ENCODE measurements at regions not wholly inside any gene's neighbourhood (a gene's known extent, or its start where the extent isn't known, plus 50 kb on each side); places are given as distances from the start of the nearest gene placed in this dataset.
"Not testable (repeated sequence)": the region's sequence is repeated elsewhere in the genome, so short reads cannot be mapped to it uniquely, and the experiment has no call there.

DNA sequence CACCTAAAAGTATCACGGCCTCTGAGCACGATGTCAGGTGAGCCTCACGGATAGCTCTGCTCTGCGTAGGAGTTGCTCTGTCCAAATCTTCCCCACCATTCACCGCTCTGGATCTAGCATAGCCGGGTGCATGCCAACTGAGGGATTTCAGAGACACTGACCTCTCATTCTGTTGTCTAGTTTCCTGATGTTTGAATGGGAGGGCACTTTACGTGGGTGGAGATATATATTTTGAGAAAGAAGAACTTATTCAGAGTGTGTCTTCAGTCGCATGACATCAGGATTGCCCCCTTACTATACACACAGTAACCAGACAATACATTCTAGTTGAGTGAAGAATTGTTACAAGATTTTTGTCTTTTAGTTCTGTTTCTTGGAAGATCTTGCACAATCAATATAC is 96.5 kb upstream of the CITED2 start:
- no peak for DNase-seq (ENCODE audit: low read depth)

DNA sequence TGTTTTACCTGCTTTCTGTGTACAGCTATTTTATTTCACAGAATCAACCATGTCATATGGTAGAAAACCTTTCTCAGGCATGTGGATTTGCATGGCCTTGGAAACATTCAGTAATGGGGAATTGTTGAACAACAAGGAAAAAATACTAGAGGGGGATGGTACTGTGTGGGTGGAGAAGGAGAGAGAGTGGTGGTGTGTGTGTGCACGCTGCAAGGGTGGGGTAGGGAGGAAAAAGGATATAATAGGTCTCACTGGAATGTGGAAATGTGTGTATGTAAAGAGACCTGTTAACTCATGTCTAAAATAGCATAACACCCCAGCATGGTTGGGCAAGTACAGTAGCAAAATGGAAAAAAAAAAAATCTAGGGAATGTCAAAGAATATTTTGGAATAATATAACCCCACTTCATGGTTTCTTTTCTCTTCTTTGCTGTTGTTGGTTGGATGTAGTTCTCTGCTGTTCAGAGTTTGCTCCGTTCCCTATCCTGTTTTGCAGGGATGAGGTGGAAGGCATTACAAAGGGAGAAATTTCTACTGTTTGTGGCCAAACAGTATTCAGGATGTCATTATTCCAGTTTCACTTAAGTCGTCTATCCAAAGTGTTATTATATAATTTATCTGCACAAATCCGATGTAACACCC is 93.9 kb upstream of the CITED2 start:
- DNase-seq (ENCODE audit: low read depth) = no peak

DNA sequence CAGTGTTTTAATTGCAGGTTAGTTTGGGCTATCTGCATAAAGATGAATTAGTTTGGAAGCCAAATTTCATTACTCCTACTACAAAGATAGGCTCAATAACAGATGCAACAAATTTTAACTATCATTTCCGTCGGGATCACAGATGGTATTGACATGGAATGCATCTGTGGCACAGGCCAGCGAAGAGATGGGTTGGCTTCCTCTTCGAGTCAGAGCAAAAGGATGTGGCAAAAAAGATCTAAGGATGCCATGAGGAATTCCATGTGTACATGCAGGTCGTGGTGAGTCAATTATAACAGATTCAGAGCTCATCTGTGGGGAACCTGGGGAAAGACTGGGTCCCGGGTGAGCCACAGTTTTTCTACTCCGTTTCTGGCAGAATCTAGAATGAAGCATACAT is 83.0 kb upstream of the CITED2 start:
- no peak for DNase-seq (ENCODE audit: low read depth)

DNA sequence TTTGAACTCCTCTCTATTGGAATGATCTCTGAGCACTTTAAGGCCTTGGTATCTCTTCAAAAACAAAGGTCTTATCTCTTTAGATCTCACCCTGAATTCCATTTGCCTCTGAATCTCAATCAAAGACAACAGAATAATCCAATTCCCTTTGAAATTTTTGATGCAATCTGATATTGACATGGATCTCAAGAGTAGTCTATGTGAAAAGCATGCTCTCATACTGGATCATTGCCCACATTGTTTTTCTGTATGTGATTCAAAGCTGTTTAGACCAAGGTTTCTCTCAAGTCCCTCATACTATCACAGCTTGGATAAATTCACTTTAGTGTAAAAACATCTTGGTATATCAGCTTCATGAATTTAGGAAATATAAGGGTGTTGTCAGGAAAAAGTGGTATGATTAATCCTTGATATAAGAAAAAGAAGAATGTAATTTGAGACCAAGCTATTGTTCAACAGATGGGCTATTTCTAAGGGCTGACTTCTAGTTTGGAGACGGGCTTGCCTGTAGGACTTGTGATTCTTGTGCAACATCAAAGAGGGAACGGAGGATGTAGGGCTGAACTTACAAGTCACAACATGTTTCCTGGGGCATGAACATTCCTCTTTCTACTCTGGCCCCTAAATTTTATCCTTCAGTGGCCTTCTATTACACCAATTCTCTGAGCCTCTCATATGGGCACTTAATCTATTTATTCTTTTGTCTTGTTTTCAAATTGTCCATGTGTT is 77.9 kb upstream of the CITED2 start:
- DNase-seq (ENCODE audit: low read depth) = no peak

DNA sequence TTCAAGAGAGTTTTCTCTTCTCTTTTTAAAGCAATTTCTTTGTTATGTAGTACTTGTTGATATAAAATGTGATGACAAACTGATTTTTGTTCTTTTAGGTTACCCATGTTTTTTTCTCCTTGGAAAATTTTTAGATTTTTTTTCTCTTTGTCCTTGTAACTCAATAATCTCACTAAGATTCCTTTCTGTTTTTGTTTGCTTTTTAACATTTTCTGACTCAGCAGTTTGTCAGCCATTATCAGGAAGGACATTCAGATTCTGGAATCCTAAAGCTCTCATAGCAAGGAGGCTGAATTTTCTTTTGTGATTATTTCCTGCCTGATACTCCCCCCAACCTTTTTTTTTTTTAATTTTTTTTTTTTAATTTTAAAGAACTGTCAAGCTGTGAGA is 75.2 kb upstream of the CITED2 start:
- no peak for DNase-seq (ENCODE audit: low read depth)

DNA sequence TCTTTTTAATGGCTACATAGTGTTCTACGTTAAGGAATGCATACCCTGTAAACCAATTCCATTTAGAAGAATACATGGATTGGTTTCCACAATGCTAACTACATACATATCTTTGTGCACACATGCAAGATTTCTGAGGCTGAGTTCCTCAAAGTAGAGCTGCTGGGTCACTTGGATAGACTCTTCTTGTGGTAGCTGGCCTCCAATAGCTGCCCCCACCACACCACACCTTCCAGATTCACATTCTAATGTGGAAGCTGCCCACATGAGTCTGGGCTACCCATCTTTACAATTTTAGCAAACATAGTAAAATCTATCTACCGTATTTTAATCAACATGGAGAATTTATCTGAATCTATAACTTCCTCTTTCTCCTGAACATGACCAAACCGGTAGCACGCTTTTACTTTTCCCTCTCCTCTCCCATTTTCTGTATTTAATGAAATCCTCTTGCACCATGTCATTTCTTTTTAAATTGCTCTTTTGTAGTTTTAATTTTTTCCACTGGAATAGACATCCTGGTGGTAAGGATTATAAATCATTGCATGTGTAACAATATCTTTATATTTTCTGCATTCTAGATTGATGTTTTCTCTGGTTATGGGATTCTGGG is 74.7 kb upstream of the CITED2 start:
- no peak for DNase-seq (ENCODE audit: low read depth)

DNA sequence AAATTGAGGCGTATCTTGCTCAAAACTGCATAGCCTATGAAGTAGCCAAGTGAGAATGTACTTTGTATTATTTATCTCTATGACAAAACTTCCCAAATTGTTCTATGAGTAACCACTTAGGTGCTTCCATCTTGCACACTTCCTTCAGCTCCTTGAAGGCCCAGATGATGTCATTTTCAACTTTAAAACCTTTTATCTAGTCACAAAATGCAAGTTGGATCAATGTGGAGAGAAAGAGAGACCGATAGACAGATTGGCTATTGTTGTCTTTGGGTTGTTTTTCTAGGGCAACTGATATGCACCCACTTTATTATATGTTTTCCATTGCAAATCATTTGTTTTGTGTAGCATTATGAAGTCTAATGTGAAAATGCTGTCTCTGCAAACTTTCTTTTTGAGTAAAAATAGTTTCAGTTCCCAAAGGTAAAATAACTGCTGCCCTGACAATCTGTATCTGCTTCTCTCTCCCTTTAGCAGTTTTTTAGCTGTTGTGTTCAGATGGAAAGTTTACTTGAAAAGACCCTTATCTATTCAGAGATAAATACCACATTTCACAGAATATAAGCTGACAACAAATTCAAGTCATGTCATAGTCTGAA is 73.7 kb upstream of the CITED2 start:
- no peak for DNase-seq (ENCODE audit: low read depth)

DNA sequence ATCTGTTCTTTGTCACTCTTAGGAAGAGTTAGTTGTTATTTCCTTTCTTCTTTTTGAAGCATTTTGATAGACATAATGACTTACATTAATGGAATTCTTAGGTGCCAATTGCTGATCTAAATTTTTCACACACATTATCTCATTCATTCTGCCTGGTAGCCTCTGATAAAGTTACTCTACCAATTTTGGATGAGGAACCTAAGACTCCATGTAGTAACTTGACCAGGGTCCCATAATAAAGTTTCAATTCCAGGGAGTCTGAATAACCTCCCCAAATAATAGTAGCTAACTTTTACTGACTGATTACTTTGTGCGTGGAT is 73.2 kb upstream of the CITED2 start:
- no peak for DNase-seq (ENCODE audit: low read depth)

DNA sequence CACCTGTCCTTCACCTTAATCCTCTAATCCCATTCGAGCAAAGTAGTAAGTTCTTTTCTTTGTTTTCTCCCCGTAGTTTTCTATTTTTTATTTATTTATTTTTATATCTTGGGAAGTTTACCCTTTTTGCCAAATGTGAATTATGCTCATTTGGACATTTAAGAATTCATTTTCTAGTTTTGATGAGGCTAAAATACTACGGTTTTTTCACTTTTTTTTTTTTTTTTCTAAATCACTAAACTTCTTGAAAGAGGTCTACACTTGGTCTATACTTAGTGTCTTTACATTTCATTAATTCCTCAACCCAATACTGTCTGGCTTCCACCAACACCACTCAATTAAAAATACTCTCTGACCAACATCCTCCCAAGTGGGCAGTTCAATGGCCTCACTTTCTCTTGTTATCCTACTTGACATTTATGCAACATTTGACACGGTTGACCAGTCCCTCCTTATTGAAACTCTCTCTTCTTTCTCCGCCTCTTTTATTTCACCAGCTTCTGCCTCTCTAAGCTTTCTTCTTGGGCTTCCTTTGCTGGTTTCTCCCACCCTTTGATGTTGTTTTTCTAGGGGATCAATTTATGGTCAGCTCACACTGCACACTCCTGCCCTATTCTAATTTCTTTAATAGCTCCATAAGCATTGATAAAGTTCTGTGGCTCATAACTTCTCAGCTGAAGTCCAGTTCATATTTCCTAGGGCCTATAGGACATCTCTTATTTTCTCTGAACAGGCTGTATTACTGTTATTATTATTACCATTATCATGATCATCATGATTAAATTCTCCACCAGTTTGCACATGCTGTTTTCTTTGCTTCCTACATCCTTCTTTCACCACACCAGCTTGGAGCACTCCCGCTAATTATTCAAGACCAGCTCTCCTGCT is 72.6 kb upstream of the CITED2 start:
- no peak for DNase-seq (ENCODE audit: low read depth)

DNA sequence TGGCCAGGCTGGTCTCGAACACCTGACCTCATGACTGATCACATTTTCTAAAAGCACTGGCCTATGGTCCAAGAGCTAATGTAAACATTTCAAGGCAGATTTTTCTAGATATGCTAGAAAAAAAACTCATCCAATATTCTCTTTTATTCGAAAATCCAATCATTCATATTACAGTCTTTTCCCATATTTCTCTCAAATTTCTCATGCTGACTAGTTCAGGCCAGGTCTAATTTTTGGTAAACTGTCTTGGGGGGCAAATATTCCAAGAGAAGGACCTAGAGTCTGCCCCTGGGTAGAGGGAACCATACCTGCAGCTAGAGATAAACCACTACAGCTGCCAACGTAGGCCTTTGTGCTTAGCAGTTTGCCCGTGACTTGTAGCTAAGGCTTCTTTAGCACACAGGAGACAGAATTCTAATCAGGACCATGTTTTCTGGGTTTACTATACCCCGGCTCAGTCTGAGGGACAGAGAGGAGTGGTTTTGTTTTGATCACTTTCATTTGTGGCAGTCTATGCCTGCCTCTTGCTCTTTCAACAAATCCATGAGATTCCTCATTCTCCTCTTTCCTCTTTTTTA is 71.8 kb upstream of the CITED2 start:
- no peak for DNase-seq (ENCODE audit: low read depth)

DNA sequence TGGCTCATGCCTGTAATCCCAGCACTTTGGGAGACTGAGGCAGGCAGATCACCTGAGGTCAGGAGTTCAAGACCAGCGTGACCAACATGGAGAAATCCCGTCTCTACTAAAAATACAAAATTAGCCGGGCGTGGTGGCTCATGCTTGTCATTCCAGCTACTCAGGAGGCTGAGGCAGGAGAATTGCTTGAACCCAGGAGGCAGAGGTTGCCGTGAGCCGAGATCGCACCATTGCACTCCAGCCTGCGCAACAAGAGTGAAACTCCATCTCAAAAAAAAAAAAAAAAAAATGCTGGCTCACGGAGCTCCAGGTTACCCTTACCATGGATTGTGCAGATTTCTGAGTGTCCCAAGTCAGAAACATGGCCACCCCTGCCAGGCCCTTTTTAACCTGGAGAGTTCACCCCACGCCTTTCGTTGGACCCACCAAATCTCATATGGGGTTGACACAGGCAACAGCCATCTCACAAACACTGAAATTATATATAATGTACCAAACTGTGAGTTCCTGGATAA is 69.9 kb upstream of the CITED2 start:
- not testable (repeated sequence) for DNase-seq (ENCODE audit: low read depth)

DNA sequence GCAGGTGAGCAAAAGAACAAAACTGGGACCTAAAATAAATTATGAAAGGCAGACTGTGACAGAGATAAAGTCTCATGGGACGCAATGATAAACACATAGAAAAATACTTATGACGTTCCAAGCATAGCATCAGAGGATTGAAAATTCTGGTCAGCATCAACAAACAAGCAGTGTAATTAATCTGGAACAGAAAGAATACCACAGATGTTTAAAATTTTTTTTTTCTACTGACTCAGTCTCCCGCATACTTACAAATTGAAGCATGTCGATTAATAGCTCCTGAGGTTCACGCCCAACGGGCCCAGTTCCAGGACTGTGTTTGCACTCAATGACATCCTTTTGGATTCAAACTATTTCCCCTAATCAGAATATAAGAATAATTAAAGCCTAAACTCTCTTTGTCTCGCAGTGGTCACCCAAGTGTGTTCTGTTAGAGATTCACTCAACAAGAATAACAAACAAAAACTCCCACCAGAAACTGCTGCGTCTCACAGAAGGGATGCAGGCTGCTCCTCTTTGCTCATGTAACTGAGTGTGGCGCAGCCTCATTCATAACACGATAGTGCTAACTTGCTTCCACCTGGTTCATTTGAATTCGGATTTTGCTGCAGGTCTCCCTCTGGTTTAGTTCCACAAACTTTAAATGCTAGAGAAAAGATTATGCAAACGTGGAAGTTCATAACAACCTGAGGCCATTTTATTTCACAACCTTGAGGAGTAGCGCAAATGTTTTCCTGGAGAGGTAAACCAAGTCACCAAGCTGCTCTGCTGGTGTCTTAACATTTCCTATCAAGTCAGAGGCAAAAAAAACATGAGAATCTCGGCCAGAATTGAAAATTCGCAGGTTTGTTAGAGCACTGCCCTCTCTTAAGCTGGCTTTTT is 69.0 kb upstream of the CITED2 start:
- no peak for DNase-seq (ENCODE audit: low read depth)

DNA sequence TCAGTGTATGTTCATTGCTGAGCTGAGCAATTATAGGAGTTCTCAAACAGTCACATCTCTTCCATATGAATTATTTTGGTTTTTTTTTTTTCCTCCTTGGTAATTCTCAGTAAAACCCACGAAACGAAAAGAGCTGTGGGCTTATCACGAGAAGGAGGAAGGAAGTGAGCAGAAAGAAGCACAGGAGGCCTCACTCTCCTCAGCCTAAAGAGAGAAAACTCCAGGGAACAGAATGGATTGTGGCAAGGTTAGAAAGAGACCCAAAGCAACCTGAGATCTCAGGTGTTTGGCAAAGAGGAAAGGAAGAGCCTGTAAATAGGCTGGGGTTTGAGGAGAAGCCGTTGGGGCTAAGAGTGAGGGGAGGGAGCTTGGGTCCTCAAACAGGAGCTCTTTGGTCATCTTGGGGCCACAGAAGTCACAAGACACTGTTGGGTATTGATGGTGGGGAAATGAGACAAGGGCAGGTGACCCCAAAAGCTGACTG is 67.8 kb upstream of the CITED2 start:
- no peak for DNase-seq (ENCODE audit: low read depth)

DNA sequence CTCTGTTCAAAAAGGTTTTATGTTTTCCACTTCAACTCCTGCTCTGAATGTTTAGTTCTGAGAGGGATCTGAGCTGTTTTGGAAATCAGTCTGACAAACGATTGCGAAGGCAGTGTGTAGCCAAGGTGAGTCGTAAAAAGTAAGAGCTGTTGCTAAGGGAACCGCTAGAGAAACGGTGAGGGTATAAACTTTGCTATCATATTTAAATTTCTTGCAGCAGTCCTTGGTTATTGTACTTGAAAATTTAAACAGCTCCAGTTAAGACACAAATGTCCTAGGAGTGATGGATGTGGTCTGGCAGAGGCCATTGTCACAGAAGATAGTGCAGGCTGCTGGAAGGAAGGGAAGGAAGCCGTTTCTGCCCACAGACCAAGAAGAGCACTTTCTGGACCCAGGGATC is 64.9 kb upstream of the CITED2 start:
- no peak for DNase-seq (ENCODE audit: low read depth)

DNA sequence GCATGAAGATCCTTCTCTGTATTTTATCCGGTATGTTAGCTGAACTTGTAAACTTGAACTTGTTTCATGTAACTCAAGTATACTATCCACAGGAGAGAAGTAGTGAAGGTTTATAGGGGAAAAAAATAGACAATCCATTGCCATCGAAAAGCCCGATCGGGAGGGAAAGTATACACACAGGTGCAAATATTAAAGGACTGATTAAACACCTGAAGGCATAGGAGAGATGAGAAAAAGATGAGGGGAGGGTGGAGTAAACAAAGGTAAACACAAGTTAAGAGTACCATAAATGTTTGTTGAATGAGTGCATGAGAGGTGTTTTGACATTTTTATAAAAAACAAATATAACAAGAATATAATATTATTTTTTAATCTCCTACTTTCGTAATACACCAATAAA is 64.3 kb upstream of the CITED2 start:
- DNase-seq (ENCODE audit: low read depth) = no peak

DNA sequence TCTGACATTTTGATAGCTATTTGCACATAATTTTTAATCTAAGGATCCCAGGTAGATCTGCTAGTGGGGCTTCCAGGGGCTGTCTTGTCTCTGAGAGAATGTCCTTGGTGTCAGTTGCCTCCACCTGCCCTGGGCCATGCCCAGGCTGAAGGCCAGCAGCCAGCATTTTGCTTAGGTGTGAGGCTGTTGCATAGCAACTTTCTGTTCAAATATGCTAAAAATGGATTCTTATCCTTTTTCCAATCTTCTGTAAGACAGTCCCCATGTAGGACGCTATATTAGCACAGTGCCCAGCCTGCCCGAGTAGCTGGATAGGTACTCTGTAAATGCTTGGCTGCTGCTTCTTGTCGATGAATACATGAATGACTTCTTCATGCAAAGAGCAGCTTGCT is 62.5 kb upstream of the CITED2 start:
- no peak for DNase-seq (ENCODE audit: low read depth)

DNA sequence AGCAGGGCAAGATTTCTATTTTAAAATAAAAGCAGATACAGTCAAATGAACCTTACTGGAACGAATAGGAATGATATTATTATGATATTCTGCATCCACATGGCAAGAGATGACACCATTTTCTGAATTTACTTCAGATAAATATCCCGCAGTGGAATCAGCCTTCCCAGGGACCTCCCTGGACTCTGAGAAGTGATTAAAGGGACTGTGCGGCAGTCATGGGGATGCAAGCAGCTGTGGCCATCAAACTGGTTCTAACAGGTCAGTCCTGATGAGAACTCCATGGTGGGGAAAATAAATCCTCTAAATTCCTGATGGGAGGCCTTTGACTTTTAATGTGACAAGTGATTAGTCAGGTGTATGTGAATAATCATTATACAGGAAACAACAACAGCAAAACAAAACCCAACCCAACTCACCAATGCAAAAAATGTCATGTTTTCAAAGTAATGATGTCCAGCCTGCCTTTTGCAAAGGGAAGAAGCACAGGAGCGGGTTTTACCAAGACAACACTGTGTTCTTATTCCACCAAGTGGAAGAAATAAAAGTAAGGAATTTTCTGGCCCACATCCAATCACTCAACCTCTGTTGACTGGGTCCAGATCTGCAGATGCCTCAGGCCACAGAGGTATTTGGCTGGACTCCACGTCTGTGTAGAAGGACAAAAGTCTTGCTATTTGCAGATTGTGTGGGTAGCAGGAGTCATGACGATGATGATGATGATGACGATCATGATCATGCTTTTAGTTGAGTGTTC is 61.9 kb upstream of the CITED2 start:
- no peak for DNase-seq (ENCODE audit: low read depth)

DNA sequence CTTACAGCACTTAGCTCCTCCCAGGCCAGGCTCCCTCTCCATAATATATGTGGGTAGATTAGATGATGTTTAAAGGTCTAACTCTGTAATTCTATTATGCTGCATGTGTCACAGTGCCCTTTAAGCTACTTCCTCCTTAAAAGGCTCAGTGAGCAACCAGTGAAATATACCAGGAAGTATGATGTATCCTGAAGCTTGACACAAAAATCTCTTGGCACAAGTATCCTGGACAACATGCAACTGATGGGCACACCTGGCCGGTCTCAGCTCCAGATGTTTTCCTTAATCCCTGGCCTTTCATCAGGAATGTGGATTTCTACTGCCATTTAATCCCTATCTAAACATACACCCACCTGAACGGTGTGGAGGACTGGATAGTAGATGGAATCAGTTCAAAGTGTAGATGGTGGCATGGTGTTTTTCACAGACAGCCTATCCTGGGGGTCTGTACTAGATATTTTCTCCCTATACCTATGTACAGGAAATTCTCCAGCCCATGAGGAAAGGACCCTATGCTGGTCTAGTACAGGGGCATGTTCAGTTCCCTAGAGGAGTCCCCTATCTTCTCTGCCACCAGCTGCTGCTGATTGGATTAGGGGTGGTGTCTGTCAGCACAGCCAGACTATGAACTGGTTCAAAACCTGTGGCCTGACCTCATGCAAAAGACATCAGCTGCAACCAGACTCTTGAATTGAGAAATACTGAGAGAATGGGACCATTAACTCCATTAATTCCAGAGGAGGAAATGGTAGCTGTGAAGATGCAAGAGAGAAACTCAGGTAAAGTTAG is 59.4 kb upstream of the CITED2 start:
- DNase-seq (ENCODE audit: low read depth) = no peak

DNA sequence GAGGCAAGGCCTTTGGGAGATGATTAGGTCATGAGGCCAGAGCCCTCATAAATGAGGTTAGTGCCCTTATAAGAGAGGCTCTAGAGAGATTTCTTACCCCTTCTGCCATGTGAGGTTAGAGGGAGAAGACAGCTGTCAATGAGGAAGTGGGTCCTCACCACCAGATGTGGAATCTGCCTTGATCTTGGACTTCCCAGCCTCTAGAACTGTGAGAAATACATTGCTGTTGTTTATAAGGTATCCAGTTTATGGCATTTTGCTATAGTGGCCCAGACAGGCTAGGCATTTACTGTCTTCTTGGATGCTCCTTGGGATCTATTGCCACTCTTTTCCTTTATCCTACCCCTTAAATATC is 57.1 kb upstream of the CITED2 start:
- no peak for DNase-seq (ENCODE audit: low read depth)
